ENCODE measurements at regions not wholly inside any gene's neighbourhood (a gene's known extent, or its start where the extent isn't known, plus 50 kb on each side); places are given as distances from the start of the nearest gene placed in this dataset.
A peak's percentile ranks its signal among the peaks of the same experiment; 100 is the strongest.
"Not testable (repeated sequence)": the region's sequence is repeated elsewhere in the genome, so short reads cannot be mapped to it uniquely, and the experiment has no call there.

- not testable (repeated sequence) for H3K27ac ChIP-seq (ENCODE audit: low read depth in 2 of 2, low read length in 2 of 2); H3K4me1 ChIP-seq (ENCODE audit: control insufficient read depth in 2 of 2, insufficient read depth in 2 of 2, low read length in 2 of 2); H3K4me3 ChIP-seq (ENCODE audit: low read length in 2 of 2); H3K9ac ChIP-seq (ENCODE audit: low read depth in 1 of 2, low read length in 2 of 2); H3K27me3 ChIP-seq (ENCODE audit: control insufficient read depth in 2 of 2, insufficient read depth in 2 of 2, low read length in 2 of 2); H3K36me3 ChIP-seq (ENCODE audit: control insufficient read depth in 2 of 2, insufficient read depth in 2 of 2, low read length in 2 of 2); H3K9me3 ChIP-seq (ENCODE audit: control insufficient read depth in 2 of 2, low read length in 2 of 2)
These were observed 49.9 kb upstream of the MSMB start for GRCh38 chr10:46095943-46096342.

GRCh38 chr10:46096446-46096845 is 50.4 kb upstream of the MSMB start:
- H3K27ac ChIP-seq (ENCODE audit: low read depth in 2 of 2, low read length in 2 of 2): no peak overlapping the region
- no peak overlapping the region for H3K9ac ChIP-seq (ENCODE audit: low read depth in 1 of 2, low read length in 2 of 2)
- no peaks in the 10 kb centered on the region for H3K36me3 ChIP-seq (ENCODE audit: control insufficient read depth in 2 of 2, insufficient read depth in 2 of 2, low read length in 2 of 2)
- H3K27me3 ChIP-seq (ENCODE audit: control insufficient read depth in 2 of 2, insufficient read depth in 2 of 2, low read length in 2 of 2): no peaks in the 10 kb centered on the region
- H3K9me3 ChIP-seq (ENCODE audit: control insufficient read depth in 2 of 2, low read length in 2 of 2): no peaks in the 10 kb centered on the region
- no peak overlapping the region for H3K4me3 ChIP-seq (ENCODE audit: low read length in 2 of 2)
- H3K4me1 ChIP-seq (ENCODE audit: control insufficient read depth in 2 of 2, insufficient read depth in 2 of 2, low read length in 2 of 2): no peaks in the 10 kb centered on the region

GRCh38 chr10:46096909-46097575 is 51.0 kb upstream of the MSMB start:
- Histone ChIP-seq H3K9ac (ENCODE audit: low read depth in 1 of 2, low read length in 2 of 2) (no peak overlapping the region), H3K27me3 (ENCODE audit: control insufficient read depth in 2 of 2, insufficient read depth in 2 of 2, low read length in 2 of 2) (no peaks in the 10 kb centered on the region), H3K4me1 (ENCODE audit: control insufficient read depth in 2 of 2, insufficient read depth in 2 of 2, low read length in 2 of 2) (no peaks in the 10 kb centered on the region), H3K4me3 (ENCODE audit: low read length in 2 of 2) (no peak overlapping the region), H3K36me3 (ENCODE audit: control insufficient read depth in 2 of 2, insufficient read depth in 2 of 2, low read length in 2 of 2) (no peaks in the 10 kb centered on the region), H3K9me3 (ENCODE audit: control insufficient read depth in 2 of 2, low read length in 2 of 2) (no peaks in the 10 kb centered on the region), H3K27ac (ENCODE audit: low read depth in 2 of 2, low read length in 2 of 2) (no peak overlapping the region)

GRCh38 chr10:46097576-46098317 is 51.7 kb upstream of the MSMB start:
- H3K27me3 ChIP-seq (ENCODE audit: control insufficient read depth in 2 of 2, insufficient read depth in 2 of 2, low read length in 2 of 2): no peaks in the 10 kb centered on the region
- H3K4me1 ChIP-seq (ENCODE audit: control insufficient read depth in 2 of 2, insufficient read depth in 2 of 2, low read length in 2 of 2): no peaks in the 10 kb centered on the region
- H3K36me3 ChIP-seq (ENCODE audit: control insufficient read depth in 2 of 2, insufficient read depth in 2 of 2, low read length in 2 of 2): no peaks in the 10 kb centered on the region
- no peaks in the 10 kb centered on the region for H3K9me3 ChIP-seq (ENCODE audit: control insufficient read depth in 2 of 2, low read length in 2 of 2)
- H3K27ac ChIP-seq (ENCODE audit: low read depth in 2 of 2, low read length in 2 of 2): no peak overlapping the region
- no peak overlapping the region for H3K9ac ChIP-seq (ENCODE audit: low read depth in 1 of 2, low read length in 2 of 2)
- H3K4me3 ChIP-seq (ENCODE audit: low read length in 2 of 2): no peak overlapping the region

- Histone ChIP-seq H3K9ac (ENCODE audit: low read depth in 1 of 2, low read length in 2 of 2) (no peak overlapping the region), H3K27me3 (ENCODE audit: control insufficient read depth in 2 of 2, insufficient read depth in 2 of 2, low read length in 2 of 2) (no peaks in the 10 kb centered on the region), H3K4me1 (ENCODE audit: control insufficient read depth in 2 of 2, insufficient read depth in 2 of 2, low read length in 2 of 2) (no peaks in the 10 kb centered on the region), H3K36me3 (ENCODE audit: control insufficient read depth in 2 of 2, insufficient read depth in 2 of 2, low read length in 2 of 2) (no peaks in the 10 kb centered on the region), H3K4me3 (ENCODE audit: low read length in 2 of 2) (no peak overlapping the region), H3K9me3 (ENCODE audit: control insufficient read depth in 2 of 2, low read length in 2 of 2) (no peaks in the 10 kb centered on the region), H3K27ac (ENCODE audit: low read depth in 2 of 2, low read length in 2 of 2) (no peak overlapping the region)
These were observed 52.3 kb upstream of the MSMB start for GRCh38 chr10:46098386-46098785.

GRCh38 chr10:46098925-46099324 is 52.9 kb upstream of the MSMB start:
- H3K4me3 ChIP-seq (ENCODE audit: low read length in 2 of 2); H3K9me3 ChIP-seq (ENCODE audit: control insufficient read depth in 2 of 2, low read length in 2 of 2); H3K27me3 ChIP-seq (ENCODE audit: control insufficient read depth in 2 of 2, insufficient read depth in 2 of 2, low read length in 2 of 2); H3K9ac ChIP-seq (ENCODE audit: low read depth in 1 of 2, low read length in 2 of 2); H3K4me1 ChIP-seq (ENCODE audit: control insufficient read depth in 2 of 2, insufficient read depth in 2 of 2, low read length in 2 of 2); H3K27ac ChIP-seq (ENCODE audit: low read depth in 2 of 2, low read length in 2 of 2); H3K36me3 ChIP-seq (ENCODE audit: control insufficient read depth in 2 of 2, insufficient read depth in 2 of 2, low read length in 2 of 2): not testable (repeated sequence)

- H3K27ac ChIP-seq (ENCODE audit: low read depth in 2 of 2, low read length in 2 of 2): no peak overlapping the region
- H3K36me3 ChIP-seq (ENCODE audit: control insufficient read depth in 2 of 2, insufficient read depth in 2 of 2, low read length in 2 of 2): no peaks in the 10 kb centered on the region
- H3K4me3 ChIP-seq (ENCODE audit: low read length in 2 of 2): no peak overlapping the region
- H3K9me3 ChIP-seq (ENCODE audit: control insufficient read depth in 2 of 2, low read length in 2 of 2): no peaks in the 10 kb centered on the region
- H3K9ac ChIP-seq (ENCODE audit: low read depth in 1 of 2, low read length in 2 of 2): no peak overlapping the region
- peaks cover 0 to 3% of the 10 kb centered on the region in 2 donors for H3K27me3 ChIP-seq (ENCODE audit: control insufficient read depth in 2 of 2, insufficient read depth in 2 of 2, low read length in 2 of 2)
- peaks cover 4 to 6% of the 10 kb centered on the region in 2 donors for H3K4me1 ChIP-seq (ENCODE audit: control insufficient read depth in 2 of 2, insufficient read depth in 2 of 2, low read length in 2 of 2)
These were observed 58.1 kb upstream of the MSMB start for GRCh38 chr10:46104071-46104585.

GRCh38 chr10:46105416-46105815 is 59.3 kb upstream of the MSMB start:
- H3K9ac ChIP-seq (ENCODE audit: low read depth in 1 of 2, low read length in 2 of 2); H3K4me3 ChIP-seq (ENCODE audit: low read length in 2 of 2); H3K27ac ChIP-seq (ENCODE audit: low read depth in 2 of 2, low read length in 2 of 2); H3K36me3 ChIP-seq (ENCODE audit: control insufficient read depth in 2 of 2, insufficient read depth in 2 of 2, low read length in 2 of 2); H3K9me3 ChIP-seq (ENCODE audit: control insufficient read depth in 2 of 2, low read length in 2 of 2); H3K27me3 ChIP-seq (ENCODE audit: control insufficient read depth in 2 of 2, insufficient read depth in 2 of 2, low read length in 2 of 2); H3K4me1 ChIP-seq (ENCODE audit: control insufficient read depth in 2 of 2, insufficient read depth in 2 of 2, low read length in 2 of 2): not testable (repeated sequence)

- H3K4me3 ChIP-seq (ENCODE audit: low read length in 2 of 2): peak overlapping the region; percentile 41 to 62
These were observed 59.9 kb upstream of the MSMB start for GRCh38 chr10:46105856-46106409.

More at GRCh38 chr10:46105856-46106409, 59.9 kb upstream of the MSMB start:
- not testable (repeated sequence) for H3K9me3 ChIP-seq (ENCODE audit: control insufficient read depth in 2 of 2, low read length in 2 of 2); H3K36me3 ChIP-seq (ENCODE audit: control insufficient read depth in 2 of 2, insufficient read depth in 2 of 2, low read length in 2 of 2); H3K27me3 ChIP-seq (ENCODE audit: control insufficient read depth in 2 of 2, insufficient read depth in 2 of 2, low read length in 2 of 2); H3K27ac ChIP-seq (ENCODE audit: low read depth in 2 of 2, low read length in 2 of 2); H3K4me1 ChIP-seq (ENCODE audit: control insufficient read depth in 2 of 2, insufficient read depth in 2 of 2, low read length in 2 of 2); H3K9ac ChIP-seq (ENCODE audit: low read depth in 1 of 2, low read length in 2 of 2)
